HepG2 (cell line): ENCODE measurements at regions not wholly inside any gene's neighbourhood (a gene's known extent, or its start where the extent isn't known, plus 50 kb on each side); places are given as distances from the start of the nearest gene placed in this dataset.

Source experiments
- CBFB ChIP-seq: sonication (generic); formaldehyde crosslinking; IDR thresholded peaks from 2 replicates; pipeline ENCODE4 v1.4.0; 2020; ENCODE audit warnings: missing genetic modification reagents
- EP300 ChIP-seq, 3 experiments: sonication (generic) in 1 of 3; formaldehyde crosslinking in 1 of 3; IDR thresholded peaks; 2 replicates each; pipeline versions ENCODE4 v1.5.1 to v1.6.1; 2011 to 2020; ENCODE audit warnings: low read depth in 2 of 3, low read length in 2 of 3, borderline replicate concordance in 1 of 3, improper control_type of control experiment in 1 of 3, mild to moderate bottlenecking in 1 of 3, missing genetic modification reagents in 1 of 3, moderate library complexity in 1 of 3
- JUN ChIP-seq: sonication (generic); formaldehyde crosslinking; IDR thresholded peaks from 2 replicates; pipeline ENCODE4 v1.4.0; 2020; ENCODE audit warnings: mild to moderate bottlenecking, missing genetic modification reagents
- MAX ChIP-seq: IDR thresholded peaks from 2 replicates; pipeline ENCODE4 v1.6.1; 2012; ENCODE audit warnings: inconsistent platforms
- POLR2A ChIP-seq, 2 experiments: IDR thresholded peaks; 2 replicates each; pipeline ENCODE4 v1.6.1; 2011; ENCODE audit warnings: low read depth in 2 of 2, low read length in 2 of 2, mild to moderate bottlenecking in 1 of 2, moderate library complexity in 1 of 2; ENCODE audit not compliant: insufficient read depth in 1 of 2
- SKI ChIP-seq: fragments of 450-650 bp; IDR thresholded peaks from one replicate; pipeline ENCODE4 v1.6.1; 2018; ENCODE audit warnings: mild to moderate bottlenecking; ENCODE audit not compliant: partially characterized antibody
- TOPORS ChIP-seq: sonication (generic); formaldehyde crosslinking; IDR thresholded peaks from 2 replicates; pipeline ENCODE4 v1.8.0; 2023; ENCODE audit warnings: mild to moderate bottlenecking, missing genetic modification reagents
- USF2 ChIP-seq, 2 experiments: sonication (generic) in 1 of 2; formaldehyde crosslinking in 1 of 2; IDR thresholded peaks; 2 replicates each; pipeline versions ENCODE4 v1.5.1 to v1.6.1; 2011 to 2020; ENCODE audit warnings: borderline replicate concordance in 1 of 2, low read depth in 1 of 2, low read length in 1 of 2, mild to moderate bottlenecking in 1 of 2, missing genetic modification reagents in 1 of 2, moderate library complexity in 1 of 2
- ZNF263 ChIP-seq: sonication (generic); formaldehyde crosslinking; IDR thresholded peaks from 2 replicates; pipeline ENCODE4 v1.4.0; 2020; ENCODE audit warnings: missing genetic modification reagents
- TF ChIP-seq, protein P1 (sequence below): sonication (generic); formaldehyde crosslinking; IDR thresholded peaks from 2 replicates; pipeline ENCODE4 v1.5.0; 2020; ENCODE audit warnings: mild to moderate bottlenecking, missing genetic modification reagents, moderate library complexity
- TF ChIP-seq, protein P2 (sequence below): IDR thresholded peaks from 2 replicates; pipeline ENCODE4 v1.6.1; 2016; ENCODE audit warnings: missing compliant biosample characterization, missing genetic modification reagents, borderline replicate concordance

GRCh38 chr13:31610270-31610998, 128.9 kb upstream of the RXFP2 start:
- no peak for TF ChIP-seq ZNF263 (CRISPR knock-in tag)
- TF ChIP-seq EP300 (IDR thresholded peaks at IDR 0.05; ENCODE audit: low read depth in 2 of 2, low read length in 2 of 2): no peak
- no peak for TF ChIP-seq EP300 (CRISPR knock-in tag; IDR thresholded peaks at IDR 0.05; ENCODE audit: borderline replicate concordance)
- no peak for TF ChIP-seq USF2 (IDR thresholded peaks at IDR 0.05; ENCODE audit: low read depth, low read length)
- no peak for TF ChIP-seq USF2 (CRISPR knock-in tag; IDR thresholded peaks at IDR 0.05; ENCODE audit: borderline replicate concordance)
- no peak for TF ChIP-seq SKI
- TF ChIP-seq, protein P1, sequence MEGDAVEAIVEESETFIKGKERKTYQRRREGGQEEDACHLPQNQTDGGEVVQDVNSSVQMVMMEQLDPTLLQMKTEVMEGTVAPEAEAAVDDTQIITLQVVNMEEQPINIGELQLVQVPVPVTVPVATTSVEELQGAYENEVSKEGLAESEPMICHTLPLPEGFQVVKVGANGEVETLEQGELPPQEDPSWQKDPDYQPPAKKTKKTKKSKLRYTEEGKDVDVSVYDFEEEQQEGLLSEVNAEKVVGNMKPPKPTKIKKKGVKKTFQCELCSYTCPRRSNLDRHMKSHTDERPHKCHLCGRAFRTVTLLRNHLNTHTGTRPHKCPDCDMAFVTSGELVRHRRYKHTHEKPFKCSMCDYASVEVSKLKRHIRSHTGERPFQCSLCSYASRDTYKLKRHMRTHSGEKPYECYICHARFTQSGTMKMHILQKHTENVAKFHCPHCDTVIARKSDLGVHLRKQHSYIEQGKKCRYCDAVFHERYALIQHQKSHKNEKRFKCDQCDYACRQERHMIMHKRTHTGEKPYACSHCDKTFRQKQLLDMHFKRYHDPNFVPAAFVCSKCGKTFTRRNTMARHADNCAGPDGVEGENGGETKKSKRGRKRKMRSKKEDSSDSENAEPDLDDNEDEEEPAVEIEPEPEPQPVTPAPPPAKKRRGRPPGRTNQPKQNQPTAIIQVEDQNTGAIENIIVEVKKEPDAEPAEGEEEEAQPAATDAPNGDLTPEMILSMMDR (CRISPR knock-in tag): no peak
- TF ChIP-seq, protein P2, sequence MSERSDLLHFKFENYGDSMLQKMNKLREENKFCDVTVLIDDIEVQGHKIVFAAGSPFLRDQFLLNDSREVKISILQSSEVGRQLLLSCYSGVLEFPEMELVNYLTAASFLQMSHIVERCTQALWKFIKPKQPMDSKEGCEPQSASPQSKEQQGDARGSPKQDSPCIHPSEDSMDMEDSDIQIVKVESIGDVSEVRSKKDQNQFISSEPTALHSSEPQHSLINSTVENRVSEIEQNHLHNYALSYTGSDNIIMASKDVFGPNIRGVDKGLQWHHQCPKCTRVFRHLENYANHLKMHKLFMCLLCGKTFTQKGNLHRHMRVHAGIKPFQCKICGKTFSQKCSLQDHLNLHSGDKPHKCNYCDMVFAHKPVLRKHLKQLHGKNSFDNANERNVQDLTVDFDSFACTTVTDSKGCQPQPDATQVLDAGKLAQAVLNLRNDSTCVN (CRISPR knock-in tag): no peak
- no peak for TF ChIP-seq POLR2A (IDR thresholded peaks at IDR 0.05; ENCODE audit: insufficient read depth in 1 of 2, low read depth in 2 of 2, low read length in 2 of 2)
- no peak for TF ChIP-seq CBFB (CRISPR knock-in tag)
- no peak for TF ChIP-seq MAX
- no peak for TF ChIP-seq TOPORS (CRISPR knock-in tag)
- no peak for TF ChIP-seq JUN
